Lung (tissue), 11 donors: ENCODE measurements at regions not wholly inside any gene's neighbourhood (a gene's known extent, or its start where the extent isn't known, plus 50 kb on each side); places are given as distances from the start of the nearest gene placed in this dataset.

Source experiments
- ATAC-seq: fragments of 200-7000 bp; cut with Tn5 transposase; one replicate; pipeline ENCODE4 v1.9.1; 2020; ENCODE audit warnings: moderate number of reproducible peaks; ENCODE audit not compliant: insufficient read depth, low FRiP score
- DNase-seq, 3 donors: peaks; one replicate each; pipeline ENCODE4 v3.0.0-alpha.2; 2013 to 2017
- H3K27ac ChIP-seq, 2 donors: one replicate each; pipeline ENCODE4 v1.5.1; 2013; ENCODE audit warnings: mild to moderate bottlenecking in 2 of 2, moderate library complexity in 2 of 2, control low read depth in 1 of 2, inconsistent platforms in 1 of 2, low read depth in 1 of 2, low read length in 1 of 2
- H3K27me3 ChIP-seq, 3 donors: one replicate each; pipeline ENCODE4 v1.5.1; 2013; ENCODE audit warnings: low read length in 2 of 3; ENCODE audit not compliant: control insufficient read depth in 3 of 3, insufficient read depth in 3 of 3
- H3K36me3 ChIP-seq, 4 donors: one replicate each; pipeline ENCODE4 v1.5.1; 2013; ENCODE audit warnings: low read length in 4 of 4, mild to moderate bottlenecking in 1 of 4, moderate library complexity in 1 of 4; ENCODE audit not compliant: control insufficient read depth in 4 of 4, insufficient read depth in 4 of 4
- H3K4me1 ChIP-seq, 5 donors: one replicate each; pipeline ENCODE4 v1.5.1; 2013; ENCODE audit warnings: low read length in 5 of 5, mild to moderate bottlenecking in 2 of 5, moderate library complexity in 1 of 5; ENCODE audit not compliant: control insufficient read depth in 5 of 5, insufficient read depth in 5 of 5
- H3K4me3 ChIP-seq: one replicate; pipeline ENCODE4 v1.5.1; 2013; ENCODE audit warnings: mild to moderate bottlenecking, control low read depth, moderate library complexity
- H3K9ac ChIP-seq, 2 donors: one replicate each; pipeline ENCODE4 v1.5.1; 2013; ENCODE audit warnings: low read length in 2 of 2, control low read depth in 1 of 2; ENCODE audit not compliant: insufficient read depth in 1 of 2
- H3K9me3 ChIP-seq, 4 donors: one replicate each; pipeline ENCODE4 v1.5.1; 2013; ENCODE audit warnings: low read length in 3 of 4, mild to moderate bottlenecking in 1 of 4, moderate library complexity in 1 of 4; ENCODE audit not compliant: control insufficient read depth in 4 of 4, insufficient read depth in 3 of 4
- WGBS, 2 donors: extraction: QIAGEN DNeasy Blood & Tissue Kit; methylation state at CpG; one replicate each; pipeline ENCODE4 v1.1.7; 2013; 5-methylcytosine and 5-hydroxymethylcytosine counted together
- TF ChIP-seq, protein P1 (sequence below): IDR thresholded peaks from 2 replicates; pipeline ENCODE4 v1.5.1; 2012; ENCODE audit warnings: mild to moderate bottlenecking; ENCODE audit errors: control extremely low read depth, extremely low read depth
- donor health status: control.
- donor health status: control.
- donor health status: Bipolar disorder and iron deficiency.
- donor health status: healthy.
- donor health status: DM: yes; HTN: yes; CAD: no.

DNA sequence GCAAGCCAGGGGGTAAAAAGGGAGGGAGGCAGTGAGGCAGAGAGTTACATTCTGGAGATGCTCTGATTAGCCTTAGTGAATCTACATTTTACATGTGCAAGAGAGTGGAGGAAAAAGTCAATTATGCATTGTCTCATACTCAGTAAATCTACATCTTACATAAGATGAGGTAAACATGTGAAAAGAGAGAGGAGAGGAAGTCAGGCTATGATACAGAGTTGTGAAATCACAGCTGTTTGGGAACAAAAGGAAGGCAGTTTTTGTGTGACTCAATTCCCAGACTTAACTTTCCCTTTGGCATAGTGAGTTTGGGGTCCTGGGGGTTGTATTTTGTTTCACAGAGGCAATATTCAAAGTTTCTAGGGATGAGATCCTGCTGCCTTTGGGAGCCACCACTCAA is 67.8 kb downstream of the GP2 start:
- Histone ChIP-seq H3K4me1 (no peaks in the 10 kb centered on the region), H3K4me3 (no peak overlapping the region), H3K27me3 (no peaks in the 10 kb centered on the region), H3K9me3 (peaks cover 0 to 6% (median 2%) of the 10 kb centered on the region in 4 donors), H3K9ac (no peak overlapping the region), H3K27ac (no peak overlapping the region), H3K36me3 (no peaks in the 10 kb centered on the region)
- TF ChIP-seq, protein P1, sequence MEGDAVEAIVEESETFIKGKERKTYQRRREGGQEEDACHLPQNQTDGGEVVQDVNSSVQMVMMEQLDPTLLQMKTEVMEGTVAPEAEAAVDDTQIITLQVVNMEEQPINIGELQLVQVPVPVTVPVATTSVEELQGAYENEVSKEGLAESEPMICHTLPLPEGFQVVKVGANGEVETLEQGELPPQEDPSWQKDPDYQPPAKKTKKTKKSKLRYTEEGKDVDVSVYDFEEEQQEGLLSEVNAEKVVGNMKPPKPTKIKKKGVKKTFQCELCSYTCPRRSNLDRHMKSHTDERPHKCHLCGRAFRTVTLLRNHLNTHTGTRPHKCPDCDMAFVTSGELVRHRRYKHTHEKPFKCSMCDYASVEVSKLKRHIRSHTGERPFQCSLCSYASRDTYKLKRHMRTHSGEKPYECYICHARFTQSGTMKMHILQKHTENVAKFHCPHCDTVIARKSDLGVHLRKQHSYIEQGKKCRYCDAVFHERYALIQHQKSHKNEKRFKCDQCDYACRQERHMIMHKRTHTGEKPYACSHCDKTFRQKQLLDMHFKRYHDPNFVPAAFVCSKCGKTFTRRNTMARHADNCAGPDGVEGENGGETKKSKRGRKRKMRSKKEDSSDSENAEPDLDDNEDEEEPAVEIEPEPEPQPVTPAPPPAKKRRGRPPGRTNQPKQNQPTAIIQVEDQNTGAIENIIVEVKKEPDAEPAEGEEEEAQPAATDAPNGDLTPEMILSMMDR, result no peak
- ATAC-seq, result no peak
- DNase-seq, result no peak

DNA sequence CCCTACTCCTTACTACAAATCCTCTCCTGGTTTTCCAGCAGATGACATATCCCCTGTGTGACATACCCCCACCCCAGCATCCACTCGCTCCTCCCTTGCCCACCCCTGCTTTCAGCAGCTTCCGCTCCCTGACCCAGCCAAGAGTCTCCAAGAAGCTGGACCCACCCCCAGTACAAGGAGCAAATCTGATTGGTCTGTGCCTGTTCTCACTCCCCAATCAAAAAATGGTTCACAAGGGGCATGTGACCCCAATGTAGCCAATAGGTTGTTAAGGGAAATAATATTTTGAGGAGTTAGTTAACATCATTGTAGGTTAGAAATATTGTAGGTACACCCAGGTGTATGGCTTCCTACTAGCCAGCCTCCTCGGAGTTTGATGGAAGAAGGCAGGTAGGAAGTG is 70.1 kb downstream of the GP2 start:
- Histone ChIP-seq H3K4me3 (no peak overlapping the region), H3K27me3 (no peaks in the 10 kb centered on the region), H3K4me1 (no peaks in the 10 kb centered on the region), H3K9me3 (peaks cover 0 to 6% (median 2%) of the 10 kb centered on the region in 4 donors), H3K36me3 (no peaks in the 10 kb centered on the region), H3K9ac (no peak overlapping the region), H3K27ac (no peak overlapping the region)
- WGBS, 2 donors, result 74 to 76% methylated on average over 3 of the region's 3 CpGs
- TF ChIP-seq, protein P1, result no peak
- DNase-seq, result no peak
- ATAC-seq, result no peak

DNA sequence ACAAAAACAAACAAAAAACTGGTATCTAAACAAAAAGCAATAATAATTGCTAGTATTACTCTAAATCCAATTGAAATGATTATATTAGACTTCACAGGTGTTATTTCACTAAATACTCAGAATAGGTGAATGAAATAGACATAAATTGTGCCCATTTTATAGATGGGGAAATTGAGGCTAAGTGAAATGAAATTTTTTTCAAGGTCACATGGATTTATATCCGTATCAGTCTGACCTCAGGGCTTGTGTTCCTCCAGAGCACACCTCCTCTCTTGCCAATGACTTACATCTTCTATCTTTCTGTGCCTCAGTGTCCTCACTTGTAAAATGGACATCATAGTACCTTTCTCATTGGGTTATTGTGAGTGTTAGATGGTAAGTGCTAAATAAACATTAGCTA is 72.3 kb downstream of the GP2 start:
- no peak overlapping the region for H3K4me3 ChIP-seq
- H3K9me3 ChIP-seq, result peaks cover 0 to 6% (median 2%) of the 10 kb centered on the region in 4 donors
- no peak for DNase-seq
- WGBS, 2 donors, result 66 to 75% methylated on average over 1 of the region's 1 CpG
- no peak overlapping the region for H3K9ac ChIP-seq
- H3K27ac ChIP-seq, result no peak overlapping the region
- TF ChIP-seq, protein P1, result no peak
- no peak for ATAC-seq
- no peaks in the 10 kb centered on the region for H3K36me3 ChIP-seq
- H3K4me1 ChIP-seq, result no peaks in the 10 kb centered on the region
- H3K27me3 ChIP-seq, result no peaks in the 10 kb centered on the region

DNA sequence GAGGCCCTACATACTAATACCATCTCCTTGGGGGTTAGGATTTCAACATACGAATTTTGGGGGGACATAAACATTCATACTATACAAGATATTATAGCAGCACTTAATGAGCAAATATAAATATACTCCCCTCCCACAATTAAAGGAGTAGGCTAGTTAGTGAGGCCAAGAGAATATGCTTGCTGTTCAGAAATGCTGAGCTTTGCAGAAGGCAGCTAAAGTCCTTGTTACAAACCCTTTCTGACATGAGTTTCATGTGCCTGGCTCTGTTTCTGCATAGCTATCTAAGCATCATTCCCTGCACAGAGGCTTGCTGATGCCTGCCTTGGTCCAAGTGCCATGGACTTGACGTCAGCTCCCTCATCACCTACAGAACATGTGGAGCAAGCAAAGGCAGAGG is 73.5 kb downstream of the GP2 start:
- 67 to 77% methylated on average over 2 of the region's 2 CpGs for WGBS, 2 donors
- Histone ChIP-seq H3K27me3 (no peaks in the 10 kb centered on the region), H3K4me1 (no peaks in the 10 kb centered on the region), H3K9ac (no peak overlapping the region), H3K9me3 (peaks cover 0 to 3% (median 0%) of the 10 kb centered on the region in 4 donors), H3K36me3 (no peaks in the 10 kb centered on the region), H3K4me3 (no peak overlapping the region), H3K27ac (no peak overlapping the region)
- TF ChIP-seq, protein P1, result no peak
- no peak for DNase-seq
- ATAC-seq, result no peak
